Psoas muscle (tissue), 7 donors: ENCODE measurements at regions not wholly inside any gene's neighbourhood (a gene's known extent, or its start where the extent isn't known, plus 50 kb on each side); places are given as distances from the start of the nearest gene placed in this dataset.

Experiments
- ATAC-seq, 4 donors: fragments of 200-7000 bp; cut with Tn5 transposase; one replicate each; pipeline ENCODE4 v1.9.1; 2020; ENCODE audit warnings: moderate library complexity in 3 of 4, mild to moderate bottlenecking in 2 of 4
- DNase-seq, 2 donors: peaks; one replicate each; pipeline ENCODE4 v3.0.0-alpha.2; 2020
- H3K27ac ChIP-seq: fragments of 200-600 bp; one replicate; pipeline ENCODE4 v1.8.0; 2022
- H3K27me3 ChIP-seq, 3 donors: fragments of 200-600 bp in 1 of 3; one replicate each; pipeline versions ENCODE4 v1.6.1 to v1.8.0; 2013 to 2022; ENCODE audit warnings: low read length in 2 of 3, mild to moderate bottlenecking in 2 of 3, moderate library complexity in 1 of 3; ENCODE audit not compliant: insufficient read depth in 3 of 3
- H3K36me3 ChIP-seq, 2 donors: fragments of 200-600 bp in 1 of 2; one replicate each; pipeline versions ENCODE4 v1.6.1 to v1.8.0; 2013 to 2022; ENCODE audit warnings: low read depth in 1 of 2, mild to moderate bottlenecking in 1 of 2, moderate library complexity in 1 of 2; ENCODE audit not compliant: insufficient read depth in 1 of 2
- H3K4me1 ChIP-seq: fragments of 200-600 bp; one replicate; pipeline ENCODE4 v1.8.0; 2022
- H3K4me3 ChIP-seq: fragments of 200-600 bp; one replicate; pipeline ENCODE4 v1.8.0; 2022; ENCODE audit warnings: mild to moderate bottlenecking
- H3K9me3 ChIP-seq: fragments of 200-600 bp; one replicate; pipeline ENCODE4 v1.8.0; 2022
- CTCF ChIP-seq: fragments of 200-600 bp; IDR thresholded peaks from one replicate; pipeline ENCODE4 v1.8.0; 2022; ENCODE audit warnings: antibody characterized with exemption
- WGBS, 3 donors: extraction: QIAGEN DNeasy Blood & Tissue Kit; methylation state at CpG; one replicate each; pipeline versions ENCODE4 v1.1.6 to v1.1.7; 2013; 5-methylcytosine and 5-hydroxymethylcytosine counted together
- intact Hi-C, 2 donors: fragments of 100-400 bp; cut with DNase I; formaldehyde crosslinking; loops; one replicate each; pipeline versions ENCODE4 v1.11.0 to v1.14.2; 2022
- donor health status: healthy with polysubstance abuse.
- donor health status: DM: no; HTN: no; CAD: no; lungs with moderate emphysema.
- donor health status: Bipolar disorder and iron deficiency.
- donor health status: healthy.
- donor health status: DM: yes; HTN: yes; CAD: no.
- donor health status: DM: no; HTN: no; CAD: no.
- donor health status: DM: yes; HTN: yes; CAD: no.

GRCh38 chr5:143569722-143570567 is 166.5 kb upstream of the NR3C1 start:
- H3K4me3 ChIP-seq, result no peak overlapping the region

GRCh38 chr5:143569213-143569701 is 165.8 kb upstream of the NR3C1 start:
- TF ChIP-seq CTCF, result no peak
- H3K36me3 ChIP-seq, result no peaks in the 10 kb centered on the region
- 77 to 85% (median 79%) methylated on average over 4 of the region's 4 CpGs for WGBS, 3 donors
- no peaks in the 10 kb centered on the region for H3K27me3 ChIP-seq
- intact Hi-C loops, result no loop called here
- ATAC-seq (no peak), DNase-seq (no peak)
- H3K9me3 ChIP-seq, result no peaks in the 10 kb centered on the region
- no peak overlapping the region for H3K4me3 ChIP-seq
- no peak overlapping the region for H3K27ac ChIP-seq
- no peaks in the 10 kb centered on the region for H3K4me1 ChIP-seq

More at GRCh38 chr5:143569722-143570567, 166.5 kb upstream of the NR3C1 start:
- no peak for ATAC-seq
- 92 to 95% (median 95%) methylated on average over 5 of the region's 5 CpGs for WGBS, 3 donors
- Histone ChIP-seq H3K4me1 (no peaks in the 10 kb centered on the region), H3K36me3 (no peaks in the 10 kb centered on the region), H3K27ac (no peak overlapping the region), H3K27me3 (no peaks in the 10 kb centered on the region), H3K9me3 (no peaks in the 10 kb centered on the region)
- intact Hi-C loops, result no loop called here
- no peak for TF ChIP-seq CTCF
- DNase-seq, result no peak

GRCh38 chr5:143567583-143568504 is 164.4 kb upstream of the NR3C1 start:
- H3K4me1 ChIP-seq, result no peaks in the 10 kb centered on the region
- TF ChIP-seq CTCF, result no peak
- H3K27ac ChIP-seq, result no peak overlapping the region
- 85 to 90% (median 89%) methylated on average over 6 of the region's 6 CpGs for WGBS, 3 donors
- no peak overlapping the region for H3K4me3 ChIP-seq
- no peak for ATAC-seq
- no peaks in the 10 kb centered on the region for H3K27me3 ChIP-seq
- intact Hi-C loops, result no loop called here
- DNase-seq, result no peak
- H3K36me3 ChIP-seq, result no peaks in the 10 kb centered on the region
- no peaks in the 10 kb centered on the region for H3K9me3 ChIP-seq

- intact Hi-C loops, result no loop called here
- Histone ChIP-seq H3K27ac (no peak overlapping the region), H3K4me3 (no peak overlapping the region), H3K27me3 (no peaks in the 10 kb centered on the region), H3K36me3 (no peaks in the 10 kb centered on the region), H3K9me3 (no peaks in the 10 kb centered on the region), H3K4me1 (no peaks in the 10 kb centered on the region)
- TF ChIP-seq CTCF, result no peak
- ATAC-seq (no peak), DNase-seq (no peak)
- 91 to 94% (median 92%) methylated on average over 2 of the region's 2 CpGs for WGBS, 3 donors
Measured at GRCh38 chr5:143566139-143566538, 162.7 kb upstream of the NR3C1 start.
